Activated CD4-positive, alpha-beta T cell treated with anti-CD3 and anti-CD28 coated beads, Interleukin-2, amount 50 U/mL, for 4 hours (primary cell): ENCODE measurements at regions not wholly inside any gene's neighbourhood (a gene's known extent, or its start where the extent isn't known, plus 50 kb on each side); places are given as distances from the start of the nearest gene placed in this dataset.
"Not testable (repeated sequence)": the region's sequence is repeated elsewhere in the genome, so short reads cannot be mapped to it uniquely, and the experiment has no call there.

Experiments
- DNase-seq, 2 experiments: peaks; one replicate each; pipeline ENCODE4 v3.0.0-alpha.2; 2020

GRCh38 chr14:43014338-43014737, 1407.7 kb downstream of the LRFN5 start:
- DNase-seq: no peak

- no peak for DNase-seq
Measured at GRCh38 chr14:43012817-43013216, 1406.1 kb downstream of the LRFN5 start.

- DNase-seq: no peak
Measured at GRCh38 chr14:43005807-43006206, 1399.1 kb downstream of the LRFN5 start.

- DNase-seq: no peak
Measured at GRCh38 chr14:43003845-43004244, 1397.2 kb downstream of the LRFN5 start.

GRCh38 chr14:43001731-43002130, 1395.1 kb downstream of the LRFN5 start:
- no peak for DNase-seq

GRCh38 chr14:42994051-42994736, 1387.5 kb downstream of the LRFN5 start:
- DNase-seq: no peak

GRCh38 chr14:42992930-42993329, 1386.3 kb downstream of the LRFN5 start:
- no peak for DNase-seq

GRCh38 chr14:42980419-42980818, 1373.7 kb downstream of the LRFN5 start:
- DNase-seq: no peak

- DNase-seq: not testable (repeated sequence)
Measured at GRCh38 chr14:42973171-42973570, 1366.5 kb downstream of the LRFN5 start.

- no peak for DNase-seq
Measured at GRCh38 chr14:42965512-42965911, 1358.8 kb downstream of the LRFN5 start.

GRCh38 chr14:42961509-42961908, 1354.8 kb downstream of the LRFN5 start:
- DNase-seq: no peak

GRCh38 chr14:42950363-42950762, 1343.7 kb downstream of the LRFN5 start:
- DNase-seq: no peak

- DNase-seq: no peak
Measured at GRCh38 chr14:42947991-42948390, 1341.3 kb downstream of the LRFN5 start.

GRCh38 chr14:42944284-42944683, 1337.6 kb downstream of the LRFN5 start:
- no peak for DNase-seq

- DNase-seq: no peak
Measured at GRCh38 chr14:42931308-42931707, 1324.6 kb downstream of the LRFN5 start.

GRCh38 chr14:42929806-42930480, 1323.3 kb downstream of the LRFN5 start:
- no peak for DNase-seq

GRCh38 chr14:42927313-42927712, 1320.6 kb downstream of the LRFN5 start:
- no peak for DNase-seq

- DNase-seq: no peak
Measured at GRCh38 chr14:42921901-42922300, 1315.2 kb downstream of the LRFN5 start.

- DNase-seq: no peak
Measured at GRCh38 chr14:42918615-42919014, 1311.9 kb downstream of the LRFN5 start.

GRCh38 chr14:42911642-42912041, 1305.0 kb downstream of the LRFN5 start:
- DNase-seq: no peak

GRCh38 chr14:42909659-42910058, 1303.0 kb downstream of the LRFN5 start:
- DNase-seq: no peak

- DNase-seq: no peak
Measured at GRCh38 chr14:42893183-42893582, 1286.5 kb downstream of the LRFN5 start.

GRCh38 chr14:42884100-42884499, 1277.4 kb downstream of the LRFN5 start:
- no peak for DNase-seq

- no peak for DNase-seq
Measured at GRCh38 chr14:42877716-42878115, 1271.0 kb downstream of the LRFN5 start.

- DNase-seq: no peak
Measured at GRCh38 chr14:42872786-42873185, 1266.1 kb downstream of the LRFN5 start.
